ENCODE measurements at regions not wholly inside any gene's neighbourhood (a gene's known extent, or its start where the extent isn't known, plus 50 kb on each side); places are given as distances from the start of the nearest gene placed in this dataset.

DNA sequence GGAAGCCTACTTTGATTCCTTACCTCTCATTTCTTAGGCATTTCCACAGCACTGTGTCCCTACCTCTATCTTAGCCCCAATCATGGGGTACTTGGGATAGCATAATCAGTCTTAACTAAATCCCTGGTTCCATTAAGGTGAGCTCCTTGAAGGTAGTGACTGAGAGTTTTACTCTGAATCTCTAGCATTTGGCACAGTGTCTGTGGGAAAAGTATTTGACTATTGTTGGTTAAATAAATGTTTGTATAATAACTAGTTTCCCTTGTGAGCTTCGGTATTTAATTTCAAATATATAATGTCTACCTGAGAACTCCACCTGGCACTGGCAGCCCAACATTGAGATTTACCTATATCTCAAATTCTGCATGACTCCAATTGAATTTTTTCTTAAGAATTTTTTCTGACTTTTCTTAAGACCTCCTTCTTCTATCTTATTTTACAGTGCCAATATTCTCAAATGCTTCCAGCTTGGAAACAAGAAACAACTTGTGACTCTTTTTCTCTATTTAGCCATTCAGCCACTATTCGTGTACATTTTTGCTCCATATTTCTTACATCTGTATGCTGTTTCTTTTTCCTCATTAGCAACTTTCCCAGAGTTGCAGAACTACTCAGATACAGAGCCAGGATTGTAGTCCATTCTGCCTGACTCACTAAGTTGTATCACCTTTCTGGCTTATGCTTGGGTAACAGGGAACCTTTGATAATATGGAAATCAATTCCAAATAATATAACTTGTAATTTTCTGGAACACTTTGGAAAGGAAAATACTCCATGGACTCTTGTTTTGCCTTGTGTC, 214.0 kb upstream of the NT5C1B start:
- no peak for DNase-seq
- Histone ChIP-seq H3K36me3 (no peaks in the 10 kb centered on the region), H3K4me3 (no peak overlapping the region), H3K9me3 (no peaks in the 10 kb centered on the region), H3K27ac (no peak overlapping the region), H3K4me1 (no peaks in the 10 kb centered on the region), H3K27me3 (no peaks in the 10 kb centered on the region)
- 66 to 79% methylated on average over 2 of the region's 2 CpGs for WGBS, 2 donors (ENCODE audit: low coverage in 1 of 2)
- TF ChIP-seq POLR2AphosphoS5 (IDR thresholded peaks at IDR 0.05) (no peak), POLR2A (IDR thresholded peaks at IDR 0.05) (no peak), EP300 (IDR thresholded peaks at IDR 0.05; ENCODE audit: low read depth) (no peak)
- TF ChIP-seq, protein P1, sequence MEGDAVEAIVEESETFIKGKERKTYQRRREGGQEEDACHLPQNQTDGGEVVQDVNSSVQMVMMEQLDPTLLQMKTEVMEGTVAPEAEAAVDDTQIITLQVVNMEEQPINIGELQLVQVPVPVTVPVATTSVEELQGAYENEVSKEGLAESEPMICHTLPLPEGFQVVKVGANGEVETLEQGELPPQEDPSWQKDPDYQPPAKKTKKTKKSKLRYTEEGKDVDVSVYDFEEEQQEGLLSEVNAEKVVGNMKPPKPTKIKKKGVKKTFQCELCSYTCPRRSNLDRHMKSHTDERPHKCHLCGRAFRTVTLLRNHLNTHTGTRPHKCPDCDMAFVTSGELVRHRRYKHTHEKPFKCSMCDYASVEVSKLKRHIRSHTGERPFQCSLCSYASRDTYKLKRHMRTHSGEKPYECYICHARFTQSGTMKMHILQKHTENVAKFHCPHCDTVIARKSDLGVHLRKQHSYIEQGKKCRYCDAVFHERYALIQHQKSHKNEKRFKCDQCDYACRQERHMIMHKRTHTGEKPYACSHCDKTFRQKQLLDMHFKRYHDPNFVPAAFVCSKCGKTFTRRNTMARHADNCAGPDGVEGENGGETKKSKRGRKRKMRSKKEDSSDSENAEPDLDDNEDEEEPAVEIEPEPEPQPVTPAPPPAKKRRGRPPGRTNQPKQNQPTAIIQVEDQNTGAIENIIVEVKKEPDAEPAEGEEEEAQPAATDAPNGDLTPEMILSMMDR (IDR thresholded peaks at IDR 0.05), result no peak
- intact Hi-C loops (cut with DNase I; ENCODE audit: low total_unique reads) (no loop called here), in situ Hi-C loops (cut with MboI; ENCODE audit: low pct_ligation_motif_present in 1 of 4, low pct_unique_long_range_greater_than_20kb in 1 of 4, low sequenced_read_pairs in 3 of 4) (no loop called here)

DNA sequence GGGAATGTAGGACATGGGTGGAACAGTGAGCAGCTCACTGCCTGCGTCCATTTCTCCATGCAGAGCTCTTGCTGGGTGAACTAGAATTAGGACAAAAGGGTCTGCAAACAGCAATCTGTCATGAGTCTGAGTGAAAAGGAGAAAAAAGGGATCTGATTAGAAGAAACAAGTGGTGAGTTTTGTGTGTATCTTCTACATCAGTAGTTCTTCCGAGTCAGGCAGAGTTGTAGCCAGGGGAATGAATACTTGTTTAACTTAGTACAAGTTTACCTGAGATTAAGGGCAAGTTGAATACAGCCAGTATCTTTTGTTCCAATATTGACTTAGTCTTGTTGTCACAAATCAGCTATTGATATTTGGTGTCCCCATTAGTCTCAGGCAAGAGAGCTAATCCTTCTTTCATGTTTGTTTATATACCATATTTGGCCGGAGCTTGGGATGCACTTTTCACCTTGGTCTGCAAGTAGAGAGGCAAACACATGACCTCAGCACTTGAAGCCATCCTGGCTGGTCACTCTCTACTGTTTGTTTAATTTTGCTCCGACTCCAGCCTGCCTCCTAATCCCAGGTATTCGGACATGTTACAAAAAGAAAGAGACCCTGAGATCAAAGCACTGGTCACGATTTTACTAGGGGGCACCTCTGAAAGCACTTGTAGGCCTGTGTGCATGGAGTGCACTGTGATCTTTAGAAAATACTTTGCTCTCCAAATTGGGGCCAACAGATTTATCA, 211.0 kb upstream of the NT5C1B start:
- H3K9me3 ChIP-seq, result no peaks in the 10 kb centered on the region
- no peak for DNase-seq
- WGBS, 2 donors (ENCODE audit: low coverage in 1 of 2), result 88 to 90% methylated on average over 3 to 6 of the region's 6 CpGs
- no peaks in the 10 kb centered on the region for H3K4me1 ChIP-seq
- no peak overlapping the region for H3K4me3 ChIP-seq
- H3K36me3 ChIP-seq, result no peaks in the 10 kb centered on the region
- in situ Hi-C loops (cut with MboI; ENCODE audit: low pct_ligation_motif_present in 1 of 4, low pct_unique_long_range_greater_than_20kb in 1 of 4, low sequenced_read_pairs in 3 of 4), result no loop called here
- no peaks in the 10 kb centered on the region for H3K27me3 ChIP-seq
- TF ChIP-seq POLR2AphosphoS5 (IDR thresholded peaks at IDR 0.05), result no peak
- no peak for TF ChIP-seq EP300 (IDR thresholded peaks at IDR 0.05; ENCODE audit: low read depth)
- TF ChIP-seq, protein P1 (IDR thresholded peaks at IDR 0.05), result no peak
- TF ChIP-seq POLR2A (IDR thresholded peaks at IDR 0.05), result no peak
- intact Hi-C loops (cut with DNase I; ENCODE audit: low total_unique reads), result no loop called here
- no peak overlapping the region for H3K27ac ChIP-seq

- H3K27me3 ChIP-seq, result no peaks in the 10 kb centered on the region
- H3K27ac ChIP-seq, result no peak overlapping the region
- intact Hi-C loops (cut with DNase I; ENCODE audit: low total_unique reads) (no loop called here), in situ Hi-C loops (cut with MboI; ENCODE audit: low pct_ligation_motif_present in 1 of 4, low pct_unique_long_range_greater_than_20kb in 1 of 4, low sequenced_read_pairs in 3 of 4) (no loop called here)
- TF ChIP-seq POLR2AphosphoS5 (IDR thresholded peaks at IDR 0.05) (no peak), EP300 (IDR thresholded peaks at IDR 0.05; ENCODE audit: low read depth) (no peak), POLR2A (IDR thresholded peaks at IDR 0.05) (no peak)
- TF ChIP-seq, protein P1 (IDR thresholded peaks at IDR 0.05), result no peak
- no peaks in the 10 kb centered on the region for H3K36me3 ChIP-seq
- H3K9me3 ChIP-seq, result no peaks in the 10 kb centered on the region
- H3K4me3 ChIP-seq, result no peak overlapping the region
- H3K4me1 ChIP-seq, result no peaks in the 10 kb centered on the region
- WGBS, 2 donors (ENCODE audit: low coverage in 1 of 2), result 50 to 80% methylated on average over 2 of the region's 2 CpGs
- DNase-seq, result no peak
Observed at GRCh38 chr2:18799397-18799796, 210.0 kb upstream of the NT5C1B start.

GRCh38 chr2:18797133-18797845, 207.9 kb upstream of the NT5C1B start:
- 81 to 92% methylated on average over 3 of the region's 3 CpGs for WGBS, 2 donors (ENCODE audit: low coverage in 1 of 2)
- TF ChIP-seq EP300 (IDR thresholded peaks at IDR 0.05; ENCODE audit: low read depth), result no peak
- TF ChIP-seq, protein P1 (IDR thresholded peaks at IDR 0.05), result no peak
- no peak for TF ChIP-seq POLR2A (IDR thresholded peaks at IDR 0.05)
- no peak for TF ChIP-seq POLR2AphosphoS5 (IDR thresholded peaks at IDR 0.05)
- Histone ChIP-seq H3K27ac (no peak overlapping the region), H3K9me3 (no peaks in the 10 kb centered on the region), H3K4me1 (peaks cover 0 to 2% (median 0%) of the 10 kb centered on the region in 4 donors), H3K27me3 (no peaks in the 10 kb centered on the region), H3K4me3 (no peak overlapping the region), H3K36me3 (no peaks in the 10 kb centered on the region)
- intact Hi-C loops (cut with DNase I; ENCODE audit: low total_unique reads) (no loop called here), in situ Hi-C loops (cut with MboI; ENCODE audit: low pct_ligation_motif_present in 1 of 4, low pct_unique_long_range_greater_than_20kb in 1 of 4, low sequenced_read_pairs in 3 of 4) (no loop called here)
- DNase-seq, result no peak
